Nephron (organoid): ENCODE measurements at regions not wholly inside any gene's neighbourhood (a gene's known extent, or its start where the extent isn't known, plus 50 kb on each side); places are given as distances from the start of the nearest gene placed in this dataset.

Experiments used
- H3K27ac Mint-ChIP-seq, 3 experiments: 2 replicates each; pipeline ENCODE4 v1.8.0; 2020; ENCODE audit warnings: mixed read lengths in 3 of 3, mild to moderate bottlenecking in 2 of 3, moderate library complexity in 1 of 3
- H3K27me3 Mint-ChIP-seq: 2 replicates; pipeline ENCODE4 v1.8.0; 2021; ENCODE audit warnings: low read depth, mild to moderate bottlenecking, moderate library complexity, mixed read lengths
- H3K36me3 Mint-ChIP-seq: 2 replicates; pipeline ENCODE4 v1.8.0; 2020; ENCODE audit warnings: low read depth, mixed read lengths
- H3K4me1 Mint-ChIP-seq: 2 replicates; pipeline ENCODE4 v1.8.0; 2020; ENCODE audit warnings: mixed read lengths
- H3K4me3 Mint-ChIP-seq, 3 experiments: 2 replicates each; pipeline ENCODE4 v1.8.0; 2020; ENCODE audit warnings: mild to moderate bottlenecking in 3 of 3, mixed read lengths in 3 of 3, moderate library complexity in 2 of 3
- H3K9me3 Mint-ChIP-seq: 2 replicates; pipeline ENCODE4 v1.8.0; 2020; ENCODE audit warnings: mixed read lengths
- CTCF ChIP-seq, 3 experiments: fragments of 200-600 bp; sonication (generic); IDR thresholded peaks; one replicate each; pipeline ENCODE4 v1.5.0; 2021; ENCODE audit warnings: antibody characterized with exemption in 3 of 3; ENCODE audit not compliant: unreplicated experiment in 3 of 3

- H3K27me3 Mint-ChIP-seq = peaks cover 5% of the 10 kb centered on the region
- no peak overlapping the region for H3K27ac Mint-ChIP-seq
- H3K4me1 Mint-ChIP-seq = peaks cover 13% of the 10 kb centered on the region
- no peak for TF ChIP-seq CTCF (IDR thresholded peaks at IDR 0.05; ENCODE audit: unreplicated experiment in 3 of 3)
- no peaks in the 10 kb centered on the region for H3K36me3 Mint-ChIP-seq
- H3K9me3 Mint-ChIP-seq = no peaks in the 10 kb centered on the region
- H3K4me3 Mint-ChIP-seq = no peak overlapping the region
Measured at GRCh38 chr3:160622263-160623045, 54.5 kb upstream of the ARL14 start.

- no peaks in the 10 kb centered on the region for H3K36me3 Mint-ChIP-seq
- peak overlapping the region in 2 of 3 experiments; percentile 3 to 64 for H3K27ac Mint-ChIP-seq
Measured at GRCh38 chr3:160618878-160619277, 53.5 kb upstream of the KPNA4 start.

GRCh38 chr3:160618363-160618762 lies 53.0 kb upstream of the KPNA4 start:
- Mint-ChIP-seq H3K27me3 (peaks cover 5% of the 10 kb centered on the region), H3K36me3 (no peaks in the 10 kb centered on the region), H3K27ac (peak overlapping the region in 2 of 3 experiments; percentile 3 to 64), H3K4me3 (no peak overlapping the region), H3K4me1 (peaks cover 13% of the 10 kb centered on the region), H3K9me3 (no peaks in the 10 kb centered on the region)
- no peak for TF ChIP-seq CTCF (IDR thresholded peaks at IDR 0.05; ENCODE audit: unreplicated experiment in 3 of 3)

More at GRCh38 chr3:160618878-160619277, 53.5 kb upstream of the KPNA4 start:
- Mint-ChIP-seq H3K9me3 (no peaks in the 10 kb centered on the region), H3K27me3 (peaks cover 5% of the 10 kb centered on the region), H3K4me1 (peaks cover 13% of the 10 kb centered on the region), H3K4me3 (no peak overlapping the region)
- no peak for TF ChIP-seq CTCF (IDR thresholded peaks at IDR 0.05; ENCODE audit: unreplicated experiment in 3 of 3)

GRCh38 chr3:160617636-160618035 lies 52.3 kb upstream of the KPNA4 start:
- Mint-ChIP-seq H3K9me3 (no peaks in the 10 kb centered on the region), H3K4me1 (peaks cover 13% of the 10 kb centered on the region), H3K27me3 (peaks cover 5% of the 10 kb centered on the region), H3K4me3 (no peak overlapping the region), H3K36me3 (no peaks in the 10 kb centered on the region), H3K27ac (no peak overlapping the region)
- no peak for TF ChIP-seq CTCF (IDR thresholded peaks at IDR 0.05; ENCODE audit: unreplicated experiment in 3 of 3)

- no peaks in the 10 kb centered on the region for H3K36me3 Mint-ChIP-seq
- peaks cover 5% of the 10 kb centered on the region for H3K27me3 Mint-ChIP-seq
- H3K27ac Mint-ChIP-seq = no peak overlapping the region
- H3K4me1 Mint-ChIP-seq = peaks cover 13% of the 10 kb centered on the region
- H3K4me3 Mint-ChIP-seq = no peak overlapping the region
- no peak for TF ChIP-seq CTCF (IDR thresholded peaks at IDR 0.05; ENCODE audit: unreplicated experiment in 3 of 3)
- no peaks in the 10 kb centered on the region for H3K9me3 Mint-ChIP-seq
Measured at GRCh38 chr3:160616716-160617115, 51.3 kb upstream of the KPNA4 start.

GRCh38 chr3:160616311-160616710 lies 50.9 kb upstream of the KPNA4 start:
- TF ChIP-seq CTCF (IDR thresholded peaks at IDR 0.05; ENCODE audit: unreplicated experiment in 3 of 3) = no peak
- H3K36me3 Mint-ChIP-seq = no peaks in the 10 kb centered on the region

More at GRCh38 chr3:160616311-160616710, 50.9 kb upstream of the KPNA4 start:
- H3K27me3 Mint-ChIP-seq = peaks cover 5% of the 10 kb centered on the region
- no peak overlapping the region for H3K4me3 Mint-ChIP-seq
- H3K9me3 Mint-ChIP-seq = no peaks in the 10 kb centered on the region
- H3K4me1 Mint-ChIP-seq = peaks cover 13% of the 10 kb centered on the region
- H3K27ac Mint-ChIP-seq = no peak overlapping the region
